ENCODE measurements at regions not wholly inside any gene's neighbourhood (a gene's known extent, or its start where the extent isn't known, plus 50 kb on each side); places are given as distances from the start of the nearest gene placed in this dataset.

- TF ChIP-seq KLF7 (tag by site-specific recombination; IDR thresholded peaks at IDR 0.05; ENCODE audit: borderline replicate concordance) = no peak
- TF ChIP-seq ZNF140 (tag by site-specific recombination; IDR thresholded peaks at IDR 0.05) = no peak
Measured at GRCh38 chr2:4370422-4371090, 667.2 kb downstream of the DCDC2C start (continued).

GRCh38 chr2:4381049-4381448, 677.7 kb downstream of the DCDC2C start:
- Histone ChIP-seq H3K4me1 (ENCODE audit: control insufficient read depth, insufficient read depth, low read length) (no peaks in the 10 kb centered on the region), H3K9me3 (ENCODE audit: control insufficient read depth, insufficient read depth, low read depth, low read length) (no peaks in the 10 kb centered on the region), H3K27ac (ENCODE audit: extremely low read depth, low read depth, low read length) (no peak overlapping the region), H3K4me3 (ENCODE audit: low read depth, low read length) (no peak overlapping the region), H3K36me3 (ENCODE audit: control insufficient read depth in 2 of 2, insufficient read depth in 1 of 2, low read length in 2 of 2) (no peaks in the 10 kb centered on the region)
- ChIA-PET CTCF (no interaction called here), POLR2A (no interaction called here)
- TF ChIP-seq MYNN (tag by site-specific recombination; IDR thresholded peaks at IDR 0.05; ENCODE audit: borderline replicate concordance) = no peak
- no peak for TF ChIP-seq ZNF704 (tag by site-specific recombination; IDR thresholded peaks at IDR 0.05)
- TF ChIP-seq ZFHX2 (tag by site-specific recombination; conservative IDR thresholded peaks at IDR 0.05) = no peak
- no peak for TF ChIP-seq ZNF433 (tag by site-specific recombination; IDR thresholded peaks at IDR 0.05; ENCODE audit: low read depth)
- no peak for TF ChIP-seq PRDM2 (tag by site-specific recombination; IDR thresholded peaks at IDR 0.05; ENCODE audit: borderline replicate concordance)
- TF ChIP-seq ZNF18 (tag by site-specific recombination; IDR thresholded peaks at IDR 0.05) = no peak
- TF ChIP-seq ZNF423 (tag by site-specific recombination; IDR thresholded peaks at IDR 0.05) = no peak
- TF ChIP-seq PBX3 (CRISPR knock-in tag; IDR thresholded peaks at IDR 0.05) = no peak
- TF ChIP-seq ZNF391 (tag by site-specific recombination; IDR thresholded peaks at IDR 0.05; ENCODE audit: borderline replicate concordance, low read depth) = no peak
- TF ChIP-seq ZNF19 (tag by site-specific recombination; IDR thresholded peaks at IDR 0.05; ENCODE audit: low read depth) = no peak
- no peak for TF ChIP-seq ZNF221 (tag by site-specific recombination; IDR thresholded peaks at IDR 0.05; ENCODE audit: borderline replicate concordance)
- TF ChIP-seq KLF9 (tag by site-specific recombination; IDR thresholded peaks at IDR 0.05; ENCODE audit: low read depth) = no peak
- no peak for TF ChIP-seq ZNF146 (tag by site-specific recombination; IDR thresholded peaks at IDR 0.05)
- TF ChIP-seq ZNF174 (tag by site-specific recombination; IDR thresholded peaks at IDR 0.05) = no peak
- no peak for TF ChIP-seq ZNF677 (tag by site-specific recombination; IDR thresholded peaks at IDR 0.05)
- TF ChIP-seq ZNF629 (tag by site-specific recombination; IDR thresholded peaks at IDR 0.05) = no peak
- no peak for TF ChIP-seq ZNF311 (tag by site-specific recombination; IDR thresholded peaks at IDR 0.05; ENCODE audit: borderline replicate concordance)
- TF ChIP-seq ZNF660 (tag by site-specific recombination; IDR thresholded peaks at IDR 0.05) = no peak
